ENCODE measurements at regions not wholly inside any gene's neighbourhood (a gene's known extent, or its start where the extent isn't known, plus 50 kb on each side); places are given as distances from the start of the nearest gene placed in this dataset.

- H3K27ac Mint-ChIP-seq, result no peak overlapping the region
- no peaks in the 10 kb centered on the region for H3K27me3 Mint-ChIP-seq (ENCODE audit: low read depth)
- H3K4me3 Mint-ChIP-seq, result no peak overlapping the region
- H3K36me3 Mint-ChIP-seq, result no peaks in the 10 kb centered on the region
- H3K9me3 Mint-ChIP-seq, result peaks cover 29% of the 10 kb centered on the region
- CTCF ChIA-PET, result no interaction called here
- ATAC-seq, result no peak
- H3K4me1 Mint-ChIP-seq, result no peaks in the 10 kb centered on the region
- POLR2A ChIA-PET, result no interaction called here
- DNase-seq (ENCODE audit: low spot score), result no peak
- no peak for TF ChIP-seq IRF1 (CRISPR knock-in tag; IDR thresholded peaks at IDR 0.05)
- TF ChIP-seq, protein P1, sequence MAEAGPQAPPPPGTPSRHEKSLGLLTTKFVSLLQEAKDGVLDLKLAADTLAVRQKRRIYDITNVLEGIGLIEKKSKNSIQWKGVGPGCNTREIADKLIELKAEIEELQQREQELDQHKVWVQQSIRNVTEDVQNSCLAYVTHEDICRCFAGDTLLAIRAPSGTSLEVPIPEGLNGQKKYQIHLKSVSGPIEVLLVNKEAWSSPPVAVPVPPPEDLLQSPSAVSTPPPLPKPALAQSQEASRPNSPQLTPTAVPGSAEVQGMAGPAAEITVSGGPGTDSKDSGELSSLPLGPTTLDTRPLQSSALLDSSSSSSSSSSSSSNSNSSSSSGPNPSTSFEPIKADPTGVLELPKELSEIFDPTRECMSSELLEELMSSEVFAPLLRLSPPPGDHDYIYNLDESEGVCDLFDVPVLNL (CRISPR knock-in tag; IDR thresholded peaks at IDR 0.05; ENCODE audit: borderline replicate concordance, low read depth), result no peak
- TF ChIP-seq, protein P2, sequence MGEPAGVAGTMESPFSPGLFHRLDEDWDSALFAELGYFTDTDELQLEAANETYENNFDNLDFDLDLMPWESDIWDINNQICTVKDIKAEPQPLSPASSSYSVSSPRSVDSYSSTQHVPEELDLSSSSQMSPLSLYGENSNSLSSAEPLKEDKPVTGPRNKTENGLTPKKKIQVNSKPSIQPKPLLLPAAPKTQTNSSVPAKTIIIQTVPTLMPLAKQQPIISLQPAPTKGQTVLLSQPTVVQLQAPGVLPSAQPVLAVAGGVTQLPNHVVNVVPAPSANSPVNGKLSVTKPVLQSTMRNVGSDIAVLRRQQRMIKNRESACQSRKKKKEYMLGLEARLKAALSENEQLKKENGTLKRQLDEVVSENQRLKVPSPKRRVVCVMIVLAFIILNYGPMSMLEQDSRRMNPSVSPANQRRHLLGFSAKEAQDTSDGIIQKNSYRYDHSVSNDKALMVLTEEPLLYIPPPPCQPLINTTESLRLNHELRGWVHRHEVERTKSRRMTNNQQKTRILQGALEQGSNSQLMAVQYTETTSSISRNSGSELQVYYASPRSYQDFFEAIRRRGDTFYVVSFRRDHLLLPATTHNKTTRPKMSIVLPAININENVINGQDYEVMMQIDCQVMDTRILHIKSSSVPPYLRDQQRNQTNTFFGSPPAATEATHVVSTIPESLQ (CRISPR knock-in tag; IDR thresholded peaks at IDR 0.05), result no peak
- TF ChIP-seq FOXP1 (CRISPR knock-in tag; IDR thresholded peaks at IDR 0.05; ENCODE audit: borderline replicate concordance), result no peak
- no peak for TF ChIP-seq IRF2 (CRISPR knock-in tag; IDR thresholded peaks at IDR 0.05; ENCODE audit: borderline replicate concordance, low read depth)
- TF ChIP-seq SOX15 (CRISPR knock-in tag; IDR thresholded peaks at IDR 0.05), result no peak
- no peak for TF ChIP-seq HMGA2 (CRISPR knock-in tag; IDR thresholded peaks at IDR 0.05)
- TF ChIP-seq CTCF (IDR thresholded peaks at IDR 0.05), result no peak
- no peak for TF ChIP-seq TP53 (CRISPR knock-in tag; IDR thresholded peaks at IDR 0.05)
- TF ChIP-seq JUN (CRISPR knock-in tag; IDR thresholded peaks at IDR 0.05), result no peak
- TF ChIP-seq FOXK1 (CRISPR knock-in tag; IDR thresholded peaks at IDR 0.05), result no peak
- no peak for TF ChIP-seq JAZF1 (CRISPR knock-in tag; IDR thresholded peaks at IDR 0.05)
- TF ChIP-seq, protein P3, sequence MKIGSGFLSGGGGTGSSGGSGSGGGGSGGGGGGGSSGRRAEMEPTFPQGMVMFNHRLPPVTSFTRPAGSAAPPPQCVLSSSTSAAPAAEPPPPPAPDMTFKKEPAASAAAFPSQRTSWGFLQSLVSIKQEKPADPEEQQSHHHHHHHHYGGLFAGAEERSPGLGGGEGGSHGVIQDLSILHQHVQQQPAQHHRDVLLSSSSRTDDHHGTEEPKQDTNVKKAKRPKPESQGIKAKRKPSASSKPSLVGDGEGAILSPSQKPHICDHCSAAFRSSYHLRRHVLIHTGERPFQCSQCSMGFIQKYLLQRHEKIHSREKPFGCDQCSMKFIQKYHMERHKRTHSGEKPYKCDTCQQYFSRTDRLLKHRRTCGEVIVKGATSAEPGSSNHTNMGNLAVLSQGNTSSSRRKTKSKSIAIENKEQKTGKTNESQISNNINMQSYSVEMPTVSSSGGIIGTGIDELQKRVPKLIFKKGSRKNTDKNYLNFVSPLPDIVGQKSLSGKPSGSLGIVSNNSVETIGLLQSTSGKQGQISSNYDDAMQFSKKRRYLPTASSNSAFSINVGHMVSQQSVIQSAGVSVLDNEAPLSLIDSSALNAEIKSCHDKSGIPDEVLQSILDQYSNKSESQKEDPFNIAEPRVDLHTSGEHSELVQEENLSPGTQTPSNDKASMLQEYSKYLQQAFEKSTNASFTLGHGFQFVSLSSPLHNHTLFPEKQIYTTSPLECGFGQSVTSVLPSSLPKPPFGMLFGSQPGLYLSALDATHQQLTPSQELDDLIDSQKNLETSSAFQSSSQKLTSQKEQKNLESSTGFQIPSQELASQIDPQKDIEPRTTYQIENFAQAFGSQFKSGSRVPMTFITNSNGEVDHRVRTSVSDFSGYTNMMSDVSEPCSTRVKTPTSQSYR (CRISPR knock-in tag; IDR thresholded peaks at IDR 0.05), result no peak
- TF ChIP-seq FOXP4 (CRISPR knock-in tag; IDR thresholded peaks at IDR 0.05), result no peak
- no peak for TF ChIP-seq SMAD4 (CRISPR knock-in tag; IDR thresholded peaks at IDR 0.05)
- TF ChIP-seq, protein P4, sequence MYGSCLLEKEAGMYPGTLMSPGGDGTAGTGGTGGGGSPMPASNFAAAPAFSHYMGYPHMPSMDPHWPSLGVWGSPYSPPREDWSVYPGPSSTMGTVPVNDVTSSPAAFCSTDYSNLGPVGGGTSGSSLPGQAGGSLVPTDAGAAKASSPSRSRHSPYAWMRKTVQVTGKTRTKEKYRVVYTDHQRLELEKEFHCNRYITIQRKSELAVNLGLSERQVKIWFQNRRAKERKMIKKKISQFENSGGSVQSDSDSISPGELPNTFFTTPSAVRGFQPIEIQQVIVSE (CRISPR knock-in tag; IDR thresholded peaks at IDR 0.05; ENCODE audit: borderline replicate concordance), result no peak
- TF ChIP-seq, protein P5, sequence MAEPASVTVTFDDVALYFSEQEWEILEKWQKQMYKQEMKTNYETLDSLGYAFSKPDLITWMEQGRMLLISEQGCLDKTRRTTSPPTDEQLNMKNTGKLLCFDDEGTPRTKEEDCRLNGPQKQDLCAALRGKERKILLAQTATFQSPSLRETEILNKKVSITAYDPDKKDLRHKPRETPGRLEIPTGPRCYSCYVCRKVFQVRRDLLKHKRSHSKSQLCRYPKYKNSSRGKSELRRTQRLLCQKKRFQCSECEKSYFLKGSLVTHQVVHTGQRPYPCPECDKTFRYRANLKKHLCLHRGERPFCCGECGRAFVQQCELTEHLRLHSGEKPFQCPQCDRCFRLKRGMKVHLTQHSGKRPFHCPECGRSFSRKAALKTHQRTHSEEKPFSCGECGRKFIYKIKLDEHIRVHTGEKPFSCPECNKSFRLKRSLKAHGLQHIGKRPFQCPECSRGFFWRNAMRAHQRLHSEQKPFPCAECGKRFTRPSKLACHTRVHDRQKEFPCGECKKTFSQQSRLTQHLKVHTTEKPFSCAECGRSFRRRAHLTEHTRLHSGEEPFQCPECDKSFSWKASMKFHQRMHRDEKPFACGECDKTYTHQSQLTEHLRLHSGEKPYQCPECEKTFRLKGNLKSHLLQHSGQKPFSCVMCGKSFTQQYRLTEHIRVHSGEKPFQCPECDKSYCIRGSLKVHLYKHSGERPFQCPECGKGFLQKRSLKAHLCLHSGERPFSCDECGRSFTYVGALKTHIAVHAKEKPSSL (CRISPR knock-in tag; conservative IDR thresholded peaks at IDR 0.05), result no peak
- TF ChIP-seq, protein P6, sequence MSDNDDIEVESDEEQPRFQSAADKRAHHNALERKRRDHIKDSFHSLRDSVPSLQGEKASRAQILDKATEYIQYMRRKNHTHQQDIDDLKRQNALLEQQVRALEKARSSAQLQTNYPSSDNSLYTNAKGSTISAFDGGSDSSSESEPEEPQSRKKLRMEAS (CRISPR knock-in tag; IDR thresholded peaks at IDR 0.05), result no peak
- no peak for TF ChIP-seq NR1H2 (CRISPR knock-in tag; IDR thresholded peaks at IDR 0.05)
- TF ChIP-seq ZNF671 (CRISPR knock-in tag; IDR thresholded peaks at IDR 0.05), result no peak
These were observed 655.9 kb upstream of the IGFBP3 start for GRCh38 chr7:46576950-46577349.
